Loucy (cell line): ENCODE measurements at regions not wholly inside any gene's neighbourhood (a gene's known extent, or its start where the extent isn't known, plus 50 kb on each side); places are given as distances from the start of the nearest gene placed in this dataset.

Experiments used
- H2AFZ ChIP-seq: fragments of 200-600 bp; sonication (generic); 2 replicates; pipeline ENCODE4 v1.6.0; 2016; ENCODE audit warnings: antibody characterized with exemption, mild to moderate bottlenecking, low read length, moderate library complexity
- H3F3A ChIP-seq: fragments of 200-600 bp; 2 replicates; pipeline ENCODE4 v1.6.0; 2016; ENCODE audit warnings: antibody characterized with exemption, low read depth, mild to moderate bottlenecking
- H3K27me3 ChIP-seq: fragments of 200-600 bp; sonication (generic); 2 replicates; pipeline ENCODE4 v1.6.1; 2014; ENCODE audit warnings: low read length, mild to moderate bottlenecking; ENCODE audit not compliant: insufficient read depth, poor library complexity, severe bottlenecking
- H3K36me3 ChIP-seq: fragments of 200-600 bp; sonication (generic); 2 replicates; pipeline ENCODE4 v1.6.1; 2016; ENCODE audit warnings: low read length; ENCODE audit not compliant: insufficient read depth
- H3K4me1 ChIP-seq: fragments of 200-600 bp; sonication (generic); 2 replicates; pipeline ENCODE4 v1.5.1; 2014; ENCODE audit warnings: low read length, mild to moderate bottlenecking; ENCODE audit not compliant: insufficient read depth, poor library complexity, severe bottlenecking
- H3K4me2 ChIP-seq: fragments of 200-600 bp; sonication (generic); 2 replicates; pipeline ENCODE4 v1.6.0; 2014; ENCODE audit warnings: antibody characterized with exemption, low read length, low read depth, mild to moderate bottlenecking; ENCODE audit not compliant: poor library complexity, severe bottlenecking
- H3K4me3 ChIP-seq: fragments of 200-600 bp; sonication (generic); 2 replicates; pipeline ENCODE4 v1.5.1; 2014; ENCODE audit warnings: low read length, mild to moderate bottlenecking, mixed read lengths; ENCODE audit not compliant: poor library complexity, severe bottlenecking
- H3K79me2 ChIP-seq: fragments of 200-600 bp; sonication (generic); 2 replicates; pipeline ENCODE4 v1.6.1; 2014; ENCODE audit warnings: low read length; ENCODE audit not compliant: insufficient read depth
- H3K9ac ChIP-seq: fragments of 200-600 bp; sonication (generic); 2 replicates; pipeline ENCODE4 v1.6.0; 2014; ENCODE audit warnings: mild to moderate bottlenecking, low read depth, low read length, moderate library complexity; ENCODE audit not compliant: poor library complexity, severe bottlenecking
- H3K9me2 ChIP-seq: fragments of 200-600 bp; sonication (generic); replicated peaks from 2 replicates; pipeline ENCODE4 v1.6.1; 2016; ENCODE audit warnings: low read depth, low read length, mixed read lengths
- H3K9me3 ChIP-seq: fragments of 200-600 bp; sonication (generic); 2 replicates; pipeline ENCODE4 v1.6.1; 2014; ENCODE audit warnings: mild to moderate bottlenecking, antibody characterized with exemption, low read length, low read depth; ENCODE audit not compliant: insufficient read depth
- H4K20me1 ChIP-seq: fragments of 200-600 bp; sonication (generic); 2 replicates; pipeline ENCODE4 v1.6.0; 2014; ENCODE audit warnings: antibody characterized with exemption, low read length, mild to moderate bottlenecking; ENCODE audit not compliant: insufficient read depth, poor library complexity, severe bottlenecking
- EZH2phosphoT487 ChIP-seq: fragments of 200-600 bp; IDR thresholded peaks from 2 replicates; pipeline ENCODE4 v1.6.1; 2018; ENCODE audit warnings: antibody characterized with exemption, mild to moderate bottlenecking, moderate library complexity, borderline replicate concordance
- TF ChIP-seq, protein P1 (sequence below): fragments of 200-600 bp; sonication (generic); conservative IDR thresholded peaks from 2 replicates; pipeline ENCODE4 v1.5.1; 2014; ENCODE audit warnings: mild to moderate bottlenecking, antibody characterized with exemption, low read length

DNA sequence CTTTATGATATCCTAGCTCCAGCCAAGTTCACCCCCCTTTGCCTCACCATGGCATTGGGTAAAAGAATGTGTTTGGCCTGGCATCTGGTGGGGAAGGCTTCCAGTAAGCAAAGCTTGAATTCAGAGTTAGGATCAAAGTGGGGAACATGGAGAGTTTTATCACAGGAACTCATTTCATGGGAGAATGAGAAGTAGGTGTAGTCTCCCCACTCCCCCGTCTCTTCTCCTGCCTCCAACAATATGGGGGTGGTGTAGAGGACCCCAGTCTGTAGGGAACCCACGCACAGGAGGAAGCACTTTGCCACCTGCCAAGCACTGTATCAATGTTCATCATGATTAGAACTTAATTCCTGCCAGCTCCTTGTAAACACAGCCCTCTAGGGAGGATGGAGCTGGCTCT, 200.5 kb downstream of the UACA start:
- Histone ChIP-seq H3K79me2 (peaks cover 9% of the 10 kb centered on the region), H3K4me3 (no peak overlapping the region), H3K27me3 (no peaks in the 10 kb centered on the region), H3K9me2 (no peaks in the 10 kb centered on the region), H3K4me1 (peaks cover 48% of the 10 kb centered on the region), H3K9me3 (no peaks in the 10 kb centered on the region), H3K36me3 (no peaks in the 10 kb centered on the region), H4K20me1 (no peaks in the 10 kb centered on the region), H3K4me2 (no peak overlapping the region), H2AFZ (no peak overlapping the region), H3K9ac (no peak overlapping the region), H3F3A (no peaks in the 10 kb centered on the region)
- TF ChIP-seq, protein P1, sequence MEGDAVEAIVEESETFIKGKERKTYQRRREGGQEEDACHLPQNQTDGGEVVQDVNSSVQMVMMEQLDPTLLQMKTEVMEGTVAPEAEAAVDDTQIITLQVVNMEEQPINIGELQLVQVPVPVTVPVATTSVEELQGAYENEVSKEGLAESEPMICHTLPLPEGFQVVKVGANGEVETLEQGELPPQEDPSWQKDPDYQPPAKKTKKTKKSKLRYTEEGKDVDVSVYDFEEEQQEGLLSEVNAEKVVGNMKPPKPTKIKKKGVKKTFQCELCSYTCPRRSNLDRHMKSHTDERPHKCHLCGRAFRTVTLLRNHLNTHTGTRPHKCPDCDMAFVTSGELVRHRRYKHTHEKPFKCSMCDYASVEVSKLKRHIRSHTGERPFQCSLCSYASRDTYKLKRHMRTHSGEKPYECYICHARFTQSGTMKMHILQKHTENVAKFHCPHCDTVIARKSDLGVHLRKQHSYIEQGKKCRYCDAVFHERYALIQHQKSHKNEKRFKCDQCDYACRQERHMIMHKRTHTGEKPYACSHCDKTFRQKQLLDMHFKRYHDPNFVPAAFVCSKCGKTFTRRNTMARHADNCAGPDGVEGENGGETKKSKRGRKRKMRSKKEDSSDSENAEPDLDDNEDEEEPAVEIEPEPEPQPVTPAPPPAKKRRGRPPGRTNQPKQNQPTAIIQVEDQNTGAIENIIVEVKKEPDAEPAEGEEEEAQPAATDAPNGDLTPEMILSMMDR: no peak
- TF ChIP-seq EZH2phosphoT487: no peak

DNA sequence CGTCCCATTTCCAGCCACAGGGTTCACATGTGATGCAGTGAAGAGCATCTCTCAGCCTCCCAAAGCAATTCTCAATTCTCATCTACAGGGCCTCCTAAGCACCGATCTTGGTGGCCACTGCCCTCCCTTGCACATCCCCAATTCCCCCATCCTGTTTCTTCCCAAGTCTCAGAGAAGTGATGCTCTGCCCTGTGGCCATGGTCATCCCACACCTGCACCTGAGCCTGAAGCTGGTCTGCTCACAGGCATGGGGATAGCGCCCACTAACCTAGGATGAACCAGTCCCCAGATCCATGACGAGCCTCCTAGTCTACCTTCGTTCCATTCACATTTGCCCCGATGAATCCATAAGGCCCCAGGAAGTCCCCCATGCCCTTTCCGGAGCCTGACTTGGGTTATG, 201.5 kb downstream of the UACA start:
- Histone ChIP-seq H3K4me1 (peaks cover 58% of the 10 kb centered on the region), H4K20me1 (no peaks in the 10 kb centered on the region), H3K4me2 (no peak overlapping the region), H3K9me3 (no peaks in the 10 kb centered on the region), H3K27me3 (no peaks in the 10 kb centered on the region), H3K36me3 (no peaks in the 10 kb centered on the region), H2AFZ (no peak overlapping the region), H3K9me2 (no peaks in the 10 kb centered on the region), H3K4me3 (no peak overlapping the region), H3K9ac (no peak overlapping the region), H3K79me2 (peaks cover 9% of the 10 kb centered on the region), H3F3A (no peaks in the 10 kb centered on the region)
- TF ChIP-seq EZH2phosphoT487: no peak
- TF ChIP-seq, protein P1: no peak

DNA sequence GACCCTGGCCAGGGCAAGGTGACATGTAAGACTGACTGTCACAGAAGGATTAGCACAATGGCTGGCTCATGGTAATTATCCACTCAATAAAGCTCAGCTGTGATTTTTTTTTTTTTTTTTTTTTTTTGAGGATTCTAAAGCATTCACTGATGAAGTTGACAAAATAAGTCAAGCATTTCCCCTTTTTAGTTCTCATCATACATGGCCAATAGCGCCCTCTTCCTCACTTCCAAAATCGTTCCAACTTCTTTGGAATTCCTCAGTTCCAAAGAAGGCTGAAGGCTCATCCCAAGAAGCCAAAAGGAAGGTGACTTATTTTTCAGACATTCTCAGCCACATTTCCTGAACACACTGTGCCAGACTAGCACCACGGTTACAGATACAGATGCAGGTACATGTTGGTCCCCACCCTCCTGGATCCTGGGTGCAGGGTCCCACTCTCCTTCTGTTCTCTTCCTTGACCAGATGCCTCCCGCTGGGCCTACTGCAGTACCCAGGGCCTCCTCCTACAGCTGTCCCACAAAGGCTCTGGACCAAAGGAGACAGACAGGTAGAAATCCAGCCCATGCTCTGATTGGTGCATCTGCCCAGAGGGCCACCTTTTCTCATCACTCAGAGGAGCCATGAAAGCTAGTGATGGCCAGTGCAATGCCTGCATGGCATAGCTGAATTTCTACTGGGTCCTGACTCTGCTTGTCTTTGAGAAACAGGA, 202.6 kb downstream of the UACA start:
- no peak overlapping the region for H2AFZ ChIP-seq
- no peak overlapping the region for H3K9ac ChIP-seq
- no peaks in the 10 kb centered on the region for H3K9me2 ChIP-seq
- no peaks in the 10 kb centered on the region for H3F3A ChIP-seq
- TF ChIP-seq EZH2phosphoT487: no peak
- TF ChIP-seq, protein P1: no peak; the same call in 1 of the 2 replicates
- peaks cover 58% of the 10 kb centered on the region for H3K4me1 ChIP-seq
- no peaks in the 10 kb centered on the region for H3K36me3 ChIP-seq
- H3K4me2 ChIP-seq: no peak overlapping the region
- H3K9me3 ChIP-seq: no peaks in the 10 kb centered on the region
- H3K79me2 ChIP-seq: peaks cover 9% of the 10 kb centered on the region
- no peak overlapping the region for H3K4me3 ChIP-seq
- H3K27me3 ChIP-seq: no peaks in the 10 kb centered on the region
- H4K20me1 ChIP-seq: no peaks in the 10 kb centered on the region
